SK-N-SH (cell line): ENCODE measurements at regions not wholly inside any gene's neighbourhood (a gene's known extent, or its start where the extent isn't known, plus 50 kb on each side); places are given as distances from the start of the nearest gene placed in this dataset.

Source experiments
- EP300 ChIP-seq, 2 experiments: IDR thresholded peaks; 2 replicates each; pipeline versions ENCODE4 v1.4.0 to v1.6.1; 2012; ENCODE audit warnings: borderline replicate concordance in 1 of 2, low read depth in 1 of 2, low read length in 1 of 2
- TF ChIP-seq, protein P1 (sequence below): fragments of 200-600 bp; sonication (generic); IDR thresholded peaks from 2 replicates; pipeline ENCODE4 v1.6.1; 2017; ENCODE audit warnings: antibody characterized with exemption, mild to moderate bottlenecking, moderate library complexity

GRCh38 chr6:22667855-22668254 is 98.5 kb downstream of the HDGFL1 start:
- no peak for TF ChIP-seq EP300 (IDR thresholded peaks at IDR 0.05; ENCODE audit: borderline replicate concordance in 1 of 2, low read depth in 1 of 2, low read length in 1 of 2)
- TF ChIP-seq, protein P1, sequence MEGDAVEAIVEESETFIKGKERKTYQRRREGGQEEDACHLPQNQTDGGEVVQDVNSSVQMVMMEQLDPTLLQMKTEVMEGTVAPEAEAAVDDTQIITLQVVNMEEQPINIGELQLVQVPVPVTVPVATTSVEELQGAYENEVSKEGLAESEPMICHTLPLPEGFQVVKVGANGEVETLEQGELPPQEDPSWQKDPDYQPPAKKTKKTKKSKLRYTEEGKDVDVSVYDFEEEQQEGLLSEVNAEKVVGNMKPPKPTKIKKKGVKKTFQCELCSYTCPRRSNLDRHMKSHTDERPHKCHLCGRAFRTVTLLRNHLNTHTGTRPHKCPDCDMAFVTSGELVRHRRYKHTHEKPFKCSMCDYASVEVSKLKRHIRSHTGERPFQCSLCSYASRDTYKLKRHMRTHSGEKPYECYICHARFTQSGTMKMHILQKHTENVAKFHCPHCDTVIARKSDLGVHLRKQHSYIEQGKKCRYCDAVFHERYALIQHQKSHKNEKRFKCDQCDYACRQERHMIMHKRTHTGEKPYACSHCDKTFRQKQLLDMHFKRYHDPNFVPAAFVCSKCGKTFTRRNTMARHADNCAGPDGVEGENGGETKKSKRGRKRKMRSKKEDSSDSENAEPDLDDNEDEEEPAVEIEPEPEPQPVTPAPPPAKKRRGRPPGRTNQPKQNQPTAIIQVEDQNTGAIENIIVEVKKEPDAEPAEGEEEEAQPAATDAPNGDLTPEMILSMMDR: no peak
